WI38 (cell line): ENCODE measurements at regions not wholly inside any gene's neighbourhood (a gene's known extent, or its start where the extent isn't known, plus 50 kb on each side); places are given as distances from the start of the nearest gene placed in this dataset.

Experiments
- H3K4me3 ChIP-seq: 2 replicates; pipeline ENCODE4 v1.5.1; 2011; ENCODE audit warnings: low read depth, mild to moderate bottlenecking, control low read depth, low read length
- CTCF ChIP-seq: IDR thresholded peaks from 2 replicates; pipeline ENCODE4 v1.5.1; 2012; ENCODE audit warnings: low read depth, mild to moderate bottlenecking, control low read depth, low read length

GRCh38 chr5:120093178-120093577 lies 370.9 kb upstream of the PRR16 start:
- TF ChIP-seq CTCF = no peak
- no peak overlapping the region for H3K4me3 ChIP-seq

GRCh38 chr5:120096413-120096812 lies 367.7 kb upstream of the PRR16 start:
- no peak overlapping the region; the same call in 1 of the 2 replicates for H3K4me3 ChIP-seq
- no peak for TF ChIP-seq CTCF

GRCh38 chr5:120098426-120098825 lies 365.7 kb upstream of the PRR16 start:
- TF ChIP-seq CTCF = no peak

GRCh38 chr5:120098902-120099535 lies 365.1 kb upstream of the PRR16 start:
- no peak overlapping the region for H3K4me3 ChIP-seq
- TF ChIP-seq CTCF = no peak

More at GRCh38 chr5:120098426-120098825, 365.7 kb upstream of the PRR16 start:
- no peak overlapping the region for H3K4me3 ChIP-seq

GRCh38 chr5:120101771-120102170 lies 362.3 kb upstream of the PRR16 start:
- no peak for TF ChIP-seq CTCF
- no peak overlapping the region for H3K4me3 ChIP-seq

GRCh38 chr5:120103495-120103894 lies 360.6 kb upstream of the PRR16 start:
- no peak overlapping the region for H3K4me3 ChIP-seq
- no peak for TF ChIP-seq CTCF

GRCh38 chr5:120106912-120107525 lies 357.1 kb upstream of the PRR16 start:
- H3K4me3 ChIP-seq = no peak overlapping the region
- no peak for TF ChIP-seq CTCF
